ENCODE measurements at regions not wholly inside any gene's neighbourhood (a gene's known extent, or its start where the extent isn't known, plus 50 kb on each side); places are given as distances from the start of the nearest gene placed in this dataset.

DNA sequence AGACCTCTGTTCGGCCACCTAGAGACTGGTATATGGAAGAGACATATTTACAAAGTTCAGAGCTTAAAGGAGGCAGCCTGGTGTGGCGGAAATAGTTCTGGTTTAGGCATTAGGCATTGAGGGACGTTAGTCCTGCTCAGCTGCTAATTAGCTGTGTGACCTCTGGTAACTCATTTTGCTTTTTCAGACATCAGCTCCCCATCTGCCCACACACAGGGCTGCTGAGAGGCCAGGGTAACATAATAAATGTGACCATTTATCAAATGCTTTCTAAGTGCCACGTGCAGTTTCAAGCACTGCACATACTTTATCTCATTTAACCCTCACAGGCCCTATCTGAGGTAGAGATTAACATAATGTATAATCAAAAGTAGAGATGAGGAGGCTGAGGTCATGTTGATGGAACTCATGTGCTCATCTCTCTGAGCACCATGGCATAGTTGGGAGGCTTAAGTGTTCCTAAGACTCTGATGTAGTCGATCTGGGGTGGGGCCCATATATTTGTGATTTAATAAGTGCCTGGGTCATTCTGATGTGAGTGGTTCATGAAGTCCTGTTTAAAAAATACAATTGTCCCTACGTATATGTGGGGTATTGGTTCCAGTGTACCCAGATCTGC, 267.2 kb upstream of the PLXNA2 start:
- DNase-seq (ENCODE audit: low spot score) (no peak), FAIRE-seq (no peak)

DNA sequence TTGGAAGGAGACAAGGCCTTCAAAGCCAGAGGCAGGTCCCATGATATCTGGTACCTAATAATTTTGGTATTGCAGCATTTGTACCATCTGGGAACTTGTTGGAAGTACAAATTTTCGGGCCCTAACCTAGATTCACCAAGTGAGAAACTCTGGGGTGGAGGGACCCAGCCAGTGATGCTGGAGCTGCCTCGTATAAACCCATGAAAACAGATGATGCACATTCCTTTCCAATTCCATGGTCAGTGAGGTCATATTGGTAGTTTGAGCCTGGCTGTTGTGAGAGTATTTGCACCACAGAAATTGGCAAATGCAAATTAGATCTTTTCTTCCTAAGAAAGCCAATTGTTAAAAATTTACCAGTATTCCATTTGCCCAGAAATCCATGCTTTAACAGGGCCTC, 269.6 kb upstream of the PLXNA2 start:
- DNase-seq (ENCODE audit: low spot score) (no peak), FAIRE-seq (no peak)

DNA sequence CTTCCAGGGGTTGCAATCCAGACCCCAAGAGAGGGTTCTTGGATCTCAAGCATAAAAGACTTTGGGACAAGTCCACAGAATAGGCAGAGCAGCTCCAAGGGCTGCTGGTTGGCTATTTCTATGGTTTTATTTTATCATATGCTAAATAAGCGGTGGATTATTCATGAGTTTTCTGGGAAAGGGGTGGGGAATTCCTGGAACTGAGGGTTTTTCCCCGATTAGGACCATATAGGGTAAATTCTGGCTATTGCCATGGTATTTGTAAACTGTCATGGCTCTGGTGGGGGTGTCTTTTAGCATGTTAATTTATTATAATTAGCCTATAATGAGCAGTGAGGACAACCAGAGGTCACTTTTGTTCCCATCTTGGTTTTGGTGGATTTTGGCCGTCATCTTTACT, 270.9 kb upstream of the PLXNA2 start:
- no peak for FAIRE-seq

DNA sequence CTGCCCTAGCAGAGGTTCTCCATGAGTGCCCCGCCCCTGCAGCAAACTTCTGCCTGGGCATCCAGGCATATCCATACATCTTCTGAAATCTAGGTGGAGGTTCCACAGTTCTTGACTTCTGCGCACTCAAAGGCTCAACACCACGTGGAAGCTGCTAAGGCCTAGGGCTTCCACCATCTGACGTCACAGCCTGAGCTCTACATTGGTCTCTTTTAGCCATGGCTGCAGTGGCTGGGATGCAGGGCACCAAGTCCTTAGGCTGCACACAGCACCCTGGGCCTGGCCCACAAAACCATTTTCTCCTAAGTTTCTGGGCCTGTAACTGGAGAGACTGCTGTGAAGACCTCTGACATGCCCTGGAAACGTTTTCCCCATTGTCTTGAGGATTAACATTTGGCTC, 272.6 kb upstream of the PLXNA2 start:
- FAIRE-seq (no peak), DNase-seq (ENCODE audit: low spot score) (no peak)

More for the DNA sequence above, 270.9 kb upstream of the PLXNA2 start:
- DNase-seq (ENCODE audit: low spot score), result no peak

DNA sequence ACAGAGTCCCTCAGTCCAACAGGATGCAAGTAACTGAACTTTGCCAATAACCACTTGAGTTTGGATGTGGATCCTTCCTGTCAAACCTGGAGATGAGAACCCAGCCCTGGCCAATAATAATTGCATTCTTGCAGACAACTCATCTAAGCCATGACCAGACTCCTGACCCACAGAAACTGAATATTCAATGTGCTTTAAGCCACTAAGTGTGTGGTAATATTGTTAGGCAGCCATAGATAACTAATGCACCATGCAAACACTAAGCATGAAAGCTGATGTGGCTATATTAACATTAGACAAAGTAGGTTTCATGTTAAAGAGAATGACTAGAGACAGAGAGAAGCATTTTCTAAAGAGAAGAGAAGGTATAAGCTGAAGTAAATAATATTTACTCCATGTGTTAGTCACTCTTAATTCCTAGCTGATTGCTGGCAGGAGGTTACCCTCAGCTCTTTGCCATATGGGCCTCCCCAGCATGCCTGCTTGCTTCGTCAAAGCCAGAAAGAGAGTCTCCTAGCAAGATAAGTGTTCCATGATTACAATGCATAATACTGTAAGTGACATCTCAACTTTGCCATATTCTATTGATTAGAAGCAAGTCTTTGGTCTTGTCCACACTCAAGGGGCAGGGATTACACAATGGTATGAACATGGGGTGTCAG, 276.4 kb upstream of the PLXNA2 start:
- no peak for FAIRE-seq
- DNase-seq (ENCODE audit: low spot score), result no peak

DNA sequence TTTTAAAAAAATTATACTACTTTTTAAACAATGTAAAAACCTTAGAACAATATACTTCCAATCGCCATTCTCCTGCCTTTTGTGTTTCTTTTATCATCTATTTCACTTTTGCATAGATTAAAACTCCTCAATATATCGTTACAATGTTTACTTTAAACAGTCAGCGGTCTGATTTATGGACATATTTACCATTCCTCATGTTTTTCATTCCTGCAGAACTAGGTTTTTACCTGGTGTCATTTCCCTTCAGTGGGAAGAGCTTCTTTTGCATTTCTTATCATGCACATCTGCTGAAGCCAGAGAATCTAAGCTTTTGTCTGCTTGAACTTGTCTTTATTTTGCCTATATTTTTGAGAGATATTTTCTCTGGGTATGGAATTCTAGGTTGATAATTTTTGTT, 277.4 kb upstream of the PLXNA2 start:
- DNase-seq (ENCODE audit: low spot score) (no peak), FAIRE-seq (no peak)

DNA sequence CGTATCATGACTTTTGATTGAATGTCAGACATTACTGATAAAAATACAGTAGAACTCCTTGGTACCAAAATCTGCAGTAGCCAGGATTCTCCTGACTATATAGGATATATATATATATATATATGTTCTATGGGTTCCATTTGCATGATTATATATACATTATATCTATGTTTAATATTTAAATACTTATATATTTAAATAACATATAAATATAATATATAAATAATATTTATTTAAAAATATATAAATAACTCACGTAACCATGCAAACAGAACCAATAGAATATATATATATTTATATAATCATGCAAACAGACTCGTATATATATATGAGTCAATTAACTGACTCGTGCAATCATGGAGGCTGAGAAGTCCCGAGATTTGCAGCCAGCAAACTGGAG, 278.8 kb upstream of the PLXNA2 start:
- DNase-seq (ENCODE audit: low spot score) (no peak), FAIRE-seq (no peak)

DNA sequence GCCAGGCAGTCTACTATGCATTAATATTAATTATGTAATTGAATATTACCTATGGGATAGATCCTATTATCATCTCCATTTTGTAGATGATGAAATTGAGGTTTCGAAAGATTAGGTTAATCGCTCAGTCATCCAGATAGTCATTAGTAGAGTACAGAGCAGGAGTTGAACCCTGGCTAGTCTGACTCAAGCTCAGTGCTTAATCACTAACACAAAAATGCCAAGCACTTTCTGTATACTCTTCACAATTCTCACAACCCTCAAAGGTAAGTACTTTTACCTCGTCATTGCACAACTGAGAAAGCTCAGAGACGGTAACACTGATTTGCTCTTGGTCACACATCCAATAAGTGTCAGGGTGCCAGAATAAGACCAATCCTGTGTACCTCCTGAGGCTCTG, 280.2 kb upstream of the PLXNA2 start:
- FAIRE-seq (no peak), DNase-seq (ENCODE audit: low spot score) (no peak)

DNA sequence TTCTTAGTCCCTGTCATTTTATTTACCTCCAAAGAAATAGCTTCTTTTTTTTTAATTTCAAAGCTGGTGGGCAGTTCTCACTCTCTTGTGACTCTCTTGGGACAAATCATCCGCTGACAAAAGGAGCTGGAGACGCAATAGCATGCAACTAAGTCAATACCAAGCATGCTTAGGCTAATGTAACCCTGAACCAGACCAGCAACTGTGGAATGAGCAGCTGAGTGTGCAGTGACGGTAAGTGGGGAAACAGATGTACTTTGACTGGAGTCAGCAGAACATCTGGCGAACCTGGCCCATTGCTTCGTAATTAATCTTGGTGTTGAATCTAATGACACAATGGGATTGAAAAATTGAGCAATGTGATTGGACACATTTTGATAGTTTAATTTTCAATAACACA, 280.7 kb upstream of the PLXNA2 start:
- no peak for FAIRE-seq
- no peak for DNase-seq (ENCODE audit: low spot score)

DNA sequence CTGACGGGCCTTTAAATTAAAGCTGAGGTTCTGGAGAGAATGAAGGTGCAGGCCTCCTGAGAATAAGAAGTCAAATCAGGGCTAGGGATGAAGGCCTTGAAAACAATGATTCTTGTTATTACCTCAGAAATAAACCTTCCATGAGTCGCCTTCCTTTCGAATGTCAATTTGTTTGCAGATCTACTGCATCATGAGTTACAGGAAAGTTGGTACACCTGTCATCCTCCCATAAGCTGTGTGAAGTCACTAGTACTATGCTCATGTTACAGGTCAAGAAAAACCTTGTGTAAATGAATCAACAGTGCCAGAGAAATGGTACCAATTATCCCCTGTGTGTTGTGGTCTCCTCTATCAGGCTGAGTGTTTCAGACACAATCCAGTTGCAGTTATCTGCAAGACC, 281.2 kb upstream of the PLXNA2 start:
- FAIRE-seq, result no peak

DNA sequence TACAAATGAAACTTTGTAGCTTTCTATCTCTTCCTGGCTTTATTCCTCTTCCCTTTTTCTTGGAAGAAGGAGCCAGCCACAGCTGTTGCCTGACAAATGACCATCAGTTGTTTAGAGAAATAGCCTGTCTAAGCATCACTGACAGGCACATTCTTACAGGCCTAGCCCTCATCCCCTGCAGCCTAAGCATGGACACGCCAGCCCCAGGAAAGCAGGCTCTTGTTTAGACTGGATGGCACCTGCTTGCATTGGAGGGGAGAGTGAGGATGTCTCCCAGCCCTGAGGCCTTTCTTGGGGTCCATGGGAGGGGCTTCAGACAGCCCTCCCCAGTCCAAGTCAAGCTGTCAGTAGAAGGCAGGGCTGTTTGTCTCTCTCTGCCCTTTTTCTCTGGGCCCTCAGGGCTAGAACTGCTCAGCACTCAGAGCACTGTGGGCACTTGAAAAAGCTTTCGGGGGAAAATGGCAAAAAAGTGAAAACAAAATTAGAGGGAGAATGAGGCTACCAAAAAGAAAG, 282.5 kb upstream of the PLXNA2 start:
- DNase-seq (ENCODE audit: low spot score) (no peak), FAIRE-seq (no peak)

More for the DNA sequence above, 281.2 kb upstream of the PLXNA2 start:
- DNase-seq (ENCODE audit: low spot score), result no peak

DNA sequence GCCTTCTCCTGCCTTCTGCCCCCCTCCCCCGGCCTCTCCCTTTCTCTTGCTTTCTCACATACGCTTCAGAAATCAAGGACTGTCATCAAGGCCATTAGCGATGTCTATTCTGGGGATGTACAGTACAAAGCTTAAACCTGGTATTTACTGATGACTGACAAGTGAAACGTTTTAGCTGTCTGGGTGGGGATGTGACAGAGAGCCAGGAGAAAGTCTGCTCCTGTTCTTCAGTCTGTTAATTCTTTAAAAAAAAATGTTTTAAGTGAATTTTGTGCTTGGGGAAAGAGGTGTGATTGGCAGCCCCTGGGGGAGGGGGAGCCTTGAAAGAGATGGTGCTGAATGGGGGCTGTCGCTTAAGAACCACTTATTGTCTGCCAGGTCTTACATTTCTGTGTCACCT, 283.0 kb upstream of the PLXNA2 start:
- DNase-seq (ENCODE audit: low spot score), result no peak
- FAIRE-seq, result no peak

DNA sequence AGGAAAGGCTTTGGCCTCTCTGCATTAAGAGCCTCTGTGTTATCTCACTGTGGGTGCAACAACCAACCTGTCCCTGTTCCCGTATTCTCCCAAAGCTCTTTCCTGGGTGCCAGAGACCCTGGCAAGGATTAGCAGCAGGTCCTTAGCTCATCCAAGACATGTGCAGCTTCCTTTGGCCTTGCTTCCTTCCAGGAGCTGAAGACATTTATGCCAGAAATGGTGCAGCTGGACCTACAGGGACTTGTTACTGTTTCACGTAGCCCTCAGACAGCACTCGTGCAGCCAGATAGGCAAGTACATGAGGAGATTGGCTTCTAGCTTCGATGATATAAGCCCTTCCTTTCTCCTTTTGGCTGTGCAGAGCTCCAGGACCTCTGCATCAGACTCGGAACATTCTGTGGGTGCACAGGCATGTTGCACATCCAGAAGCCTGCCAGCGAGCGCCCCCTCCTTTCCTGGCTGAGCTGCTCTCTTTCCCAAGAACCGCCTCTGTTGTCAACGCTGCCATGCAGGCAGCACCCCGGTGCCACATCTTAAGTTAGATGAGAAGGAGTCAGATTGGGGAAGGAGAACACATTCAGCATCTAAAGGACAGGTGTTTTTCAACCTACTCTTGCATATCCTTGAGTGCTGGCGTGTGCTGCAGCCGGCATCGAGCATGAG, 284.5 kb upstream of the PLXNA2 start:
- no peak for FAIRE-seq

DNA sequence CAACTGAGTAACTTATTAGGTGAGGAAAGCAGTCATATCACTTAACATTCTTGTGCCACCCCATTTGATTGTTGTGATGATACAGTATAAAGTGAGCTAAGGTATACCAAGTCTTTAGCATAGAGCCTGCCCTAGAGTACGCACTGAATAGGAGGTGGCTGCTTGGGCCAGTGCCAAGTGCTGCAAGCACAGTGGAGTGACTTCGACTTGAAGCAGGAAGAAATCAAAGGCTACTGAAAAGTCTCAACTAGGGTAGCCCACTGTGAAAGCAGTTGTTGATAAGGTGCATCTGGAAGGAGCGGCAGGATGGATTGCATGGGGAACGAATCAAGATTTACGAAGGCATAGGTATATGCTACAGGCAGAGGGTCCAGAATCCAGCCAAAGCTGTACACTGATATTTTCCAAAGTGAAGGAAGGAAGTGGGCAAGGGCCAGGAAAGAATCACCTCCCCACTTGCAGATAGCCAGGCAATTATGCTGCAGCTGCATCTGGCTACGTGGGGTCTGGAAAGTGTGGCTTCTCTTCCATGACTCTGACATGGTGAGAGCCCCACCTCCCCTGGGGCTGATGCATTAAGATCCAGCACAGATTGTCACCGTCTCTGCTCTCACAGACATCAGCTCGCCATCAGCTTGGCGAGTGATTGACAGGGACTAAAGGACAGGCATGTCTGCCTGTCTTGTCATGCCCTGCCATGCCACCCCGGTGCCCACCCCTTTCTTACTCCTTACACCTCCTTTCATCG, 287.0 kb upstream of the PLXNA2 start:
- no peak for DNase-seq (ENCODE audit: low spot score)
- no peak for FAIRE-seq

More for the DNA sequence above, 284.5 kb upstream of the PLXNA2 start:
- no peak for DNase-seq (ENCODE audit: low spot score)

DNA sequence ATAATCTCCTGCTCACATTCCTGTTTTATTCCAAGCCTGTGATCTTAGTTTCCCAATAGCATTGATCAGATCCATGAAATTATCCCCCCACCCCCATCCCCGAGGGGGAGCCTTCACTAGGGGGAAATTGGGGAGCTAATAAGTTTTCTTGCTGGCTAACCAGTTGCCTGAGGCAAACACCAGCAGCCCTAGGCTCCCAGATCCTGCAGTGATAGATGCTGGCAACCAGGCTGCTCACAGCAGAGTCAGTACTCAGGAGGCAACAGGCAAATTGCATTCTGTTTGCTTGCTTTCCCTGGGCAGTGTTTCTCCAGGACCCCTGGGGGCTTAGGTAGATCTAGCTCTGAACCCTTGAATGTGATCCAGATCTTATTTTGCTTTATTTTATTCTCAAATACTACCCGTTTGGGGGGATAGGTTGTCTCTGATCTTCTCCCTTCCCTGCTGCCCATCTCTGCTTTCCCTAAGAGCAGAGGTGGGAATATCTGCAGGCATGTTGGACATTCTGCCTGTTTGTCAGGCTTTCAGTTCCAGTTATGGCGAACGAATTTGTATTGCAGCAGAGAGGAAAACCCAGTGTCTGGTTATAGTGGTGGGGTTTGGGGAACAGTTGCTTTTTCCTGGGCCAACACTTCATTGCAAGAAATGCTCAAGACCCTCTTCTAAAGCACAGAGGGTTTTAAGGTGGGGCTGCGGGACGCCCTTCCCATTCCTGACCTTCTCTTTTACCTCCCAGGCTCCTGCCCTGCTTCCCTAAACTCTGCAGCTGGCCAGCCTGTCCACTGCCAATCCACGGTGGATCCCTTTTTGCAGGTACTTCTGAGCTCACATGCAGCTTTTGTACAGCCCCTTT, 289.8 kb upstream of the PLXNA2 start:
- FAIRE-seq (no peak), DNase-seq (ENCODE audit: low spot score) (no peak)

DNA sequence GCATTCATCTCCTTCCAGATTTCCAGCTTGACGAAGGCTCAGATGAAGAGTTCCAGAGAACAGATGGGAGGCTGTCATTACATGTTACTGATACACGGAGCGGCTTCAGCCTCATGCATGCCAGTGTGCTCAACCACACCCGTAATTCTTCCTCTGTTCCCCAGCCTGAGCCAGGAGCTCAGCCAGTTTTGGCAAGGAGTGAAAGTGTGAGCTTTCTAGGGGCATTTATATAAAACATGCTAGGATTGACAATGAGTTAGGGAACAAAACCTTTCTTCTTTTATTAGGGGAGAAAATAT, 290.4 kb upstream of the PLXNA2 start:
- FAIRE-seq (no peak), DNase-seq (ENCODE audit: low spot score) (no peak)

DNA sequence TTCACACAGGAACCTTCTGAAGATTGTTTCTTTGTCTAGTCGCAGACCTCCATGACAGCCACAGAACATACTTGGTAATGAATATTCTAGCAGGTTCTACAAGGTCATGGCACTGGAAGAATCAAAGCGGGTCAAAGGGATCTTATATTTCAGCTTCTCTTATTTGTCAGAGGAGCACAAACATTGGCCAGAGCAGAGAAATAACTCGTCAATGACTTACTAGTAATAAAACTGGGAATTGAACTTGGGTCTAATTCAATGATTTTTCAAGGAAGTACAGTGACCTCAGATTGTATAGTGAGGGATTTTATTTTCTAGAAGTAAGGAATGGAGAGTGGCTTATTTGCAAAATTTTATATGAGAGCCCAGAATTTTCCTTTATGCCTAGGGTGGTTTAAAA, 290.8 kb upstream of the PLXNA2 start:
- FAIRE-seq (no peak), DNase-seq (ENCODE audit: low spot score) (no peak)

DNA sequence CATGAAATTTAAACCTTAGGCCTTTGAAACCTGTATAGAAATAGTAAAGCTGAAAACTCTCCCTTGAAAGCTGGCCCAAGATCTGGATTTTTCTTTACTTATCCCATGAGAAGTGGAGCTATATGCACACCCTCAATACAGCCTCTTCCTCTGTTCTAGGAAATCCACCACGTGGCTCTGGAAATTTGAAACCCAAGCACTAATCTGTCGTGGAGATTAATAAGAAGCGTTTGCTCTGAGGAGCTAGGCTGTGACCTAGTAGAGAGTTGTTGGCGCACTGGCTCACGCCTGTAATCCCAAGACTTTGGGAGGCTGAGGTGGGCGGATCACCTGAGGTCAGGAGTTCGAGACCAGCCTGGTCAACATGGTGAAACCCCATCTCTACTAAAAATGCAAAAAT, 291.3 kb upstream of the PLXNA2 start:
- FAIRE-seq, result no peak
- DNase-seq (ENCODE audit: low spot score), result no peak

DNA sequence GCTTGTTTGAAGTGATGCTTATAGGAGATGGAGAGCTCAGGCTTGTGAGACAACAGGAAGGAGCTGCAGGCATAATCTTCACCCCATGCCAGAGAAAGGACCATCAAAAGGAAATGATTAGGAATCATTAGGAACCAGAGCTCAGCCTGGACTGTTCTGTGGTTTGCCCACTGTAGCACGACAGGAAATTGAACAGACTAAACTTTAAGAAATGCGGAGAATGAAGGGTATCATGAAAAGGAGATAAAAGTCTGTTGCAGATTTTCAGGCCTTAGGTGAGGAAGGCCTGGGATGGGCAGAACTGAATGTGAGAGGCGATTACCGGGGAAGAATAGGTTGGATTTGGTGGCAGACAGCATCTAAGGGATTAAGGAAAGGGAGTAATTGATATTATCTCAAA, 292.0 kb upstream of the PLXNA2 start:
- DNase-seq (ENCODE audit: low spot score), result no peak
- FAIRE-seq, result no peak

DNA sequence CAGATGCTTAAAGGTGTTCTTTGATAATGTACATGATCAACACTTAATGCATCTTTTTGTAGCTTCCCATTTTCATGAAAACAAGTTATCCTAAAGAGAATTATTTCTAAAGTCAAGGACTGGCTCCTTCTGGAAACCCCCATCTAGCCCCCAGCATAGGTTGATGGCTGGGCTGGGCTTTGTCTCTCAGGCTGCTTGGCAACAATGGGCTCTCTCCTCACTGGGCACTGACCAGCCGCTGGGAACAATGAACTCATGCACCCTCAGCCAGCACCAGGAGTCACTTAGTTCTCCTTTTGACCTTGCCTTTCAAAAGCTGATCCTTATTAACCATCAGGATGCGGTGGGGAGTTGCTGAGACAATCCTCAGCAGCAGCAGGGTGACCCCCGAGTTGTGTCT, 293.0 kb upstream of the PLXNA2 start:
- no peak for DNase-seq (ENCODE audit: low spot score)
- no peak for FAIRE-seq

DNA sequence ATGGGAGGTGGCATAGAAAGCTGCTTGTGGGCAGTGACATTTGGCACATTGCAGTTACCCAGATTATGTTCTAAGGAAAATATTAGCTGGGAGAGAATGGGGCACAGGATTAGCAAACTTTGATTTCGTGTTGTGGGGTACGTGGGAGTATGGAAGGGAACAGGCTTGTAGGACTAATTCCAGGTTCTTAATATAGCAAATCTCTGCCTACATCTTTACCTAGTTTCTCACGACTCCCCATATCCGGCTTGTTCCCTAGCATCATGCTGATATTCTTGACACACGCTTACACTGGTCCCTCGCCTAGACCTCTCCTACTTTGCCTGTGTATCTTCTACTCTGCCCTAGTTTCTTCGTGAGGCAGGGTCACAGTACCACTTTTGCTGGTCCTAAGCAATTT, 293.9 kb upstream of the PLXNA2 start:
- FAIRE-seq, result no peak
- DNase-seq (ENCODE audit: low spot score), result no peak

Data from urothelium cell line (cell line).